HG02759 (cell line): ENCODE measurements at regions not wholly inside any gene's neighbourhood (a gene's known extent, or its start where the extent isn't known, plus 50 kb on each side); places are given as distances from the start of the nearest gene placed in this dataset.
"Not testable (repeated sequence)": the region's sequence is repeated elsewhere in the genome, so short reads cannot be mapped to it uniquely, and the experiment has no call there.

ENCODE experiments used
- ATAC-seq: cut with Tn5 transposase; IDR thresholded peaks from one replicate; pipeline ENCODE4 v1.9.1; 2021; ENCODE audit warnings: mild to moderate bottlenecking, moderate library complexity; ENCODE audit not compliant: unreplicated experiment

DNA sequence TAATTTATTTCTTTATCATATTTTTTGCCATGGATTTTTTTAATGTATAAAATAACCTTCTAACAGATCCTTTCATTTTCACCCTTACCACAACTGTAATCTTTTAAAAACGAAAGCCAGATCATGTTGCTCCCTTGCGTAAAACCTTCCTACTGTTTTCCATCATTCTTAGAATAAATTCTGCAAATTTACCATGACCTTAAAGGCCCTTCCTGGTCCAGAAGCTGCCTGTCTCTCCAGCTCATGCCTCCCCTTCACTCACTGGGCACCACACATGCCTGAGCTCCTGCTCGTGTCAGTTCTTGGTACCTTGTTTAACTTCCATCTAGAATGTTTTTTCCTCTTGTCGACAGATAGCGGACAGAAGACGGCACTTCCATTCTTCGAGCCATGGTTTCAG, 245.0 kb upstream of the CDH5 start:
- no peak for ATAC-seq

DNA sequence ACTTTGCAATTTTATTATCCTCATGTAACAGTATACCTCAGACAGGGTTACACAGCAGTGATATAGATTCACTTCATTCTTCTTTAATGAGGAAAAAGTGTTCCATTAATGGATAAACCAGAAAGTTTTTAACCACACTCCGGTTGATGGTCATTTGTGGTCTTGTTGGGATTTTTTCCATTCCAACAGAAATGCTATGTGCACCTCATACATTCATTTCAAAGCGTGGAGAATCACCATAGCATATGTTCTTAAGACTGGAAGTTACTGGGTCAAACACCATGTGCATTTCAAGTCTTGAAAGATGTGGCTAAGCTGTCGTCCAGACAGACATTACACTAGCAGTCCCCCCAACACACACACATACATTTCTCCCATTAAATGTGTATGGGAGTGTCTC, 245.8 kb upstream of the CDH5 start:
- no peak for ATAC-seq

DNA sequence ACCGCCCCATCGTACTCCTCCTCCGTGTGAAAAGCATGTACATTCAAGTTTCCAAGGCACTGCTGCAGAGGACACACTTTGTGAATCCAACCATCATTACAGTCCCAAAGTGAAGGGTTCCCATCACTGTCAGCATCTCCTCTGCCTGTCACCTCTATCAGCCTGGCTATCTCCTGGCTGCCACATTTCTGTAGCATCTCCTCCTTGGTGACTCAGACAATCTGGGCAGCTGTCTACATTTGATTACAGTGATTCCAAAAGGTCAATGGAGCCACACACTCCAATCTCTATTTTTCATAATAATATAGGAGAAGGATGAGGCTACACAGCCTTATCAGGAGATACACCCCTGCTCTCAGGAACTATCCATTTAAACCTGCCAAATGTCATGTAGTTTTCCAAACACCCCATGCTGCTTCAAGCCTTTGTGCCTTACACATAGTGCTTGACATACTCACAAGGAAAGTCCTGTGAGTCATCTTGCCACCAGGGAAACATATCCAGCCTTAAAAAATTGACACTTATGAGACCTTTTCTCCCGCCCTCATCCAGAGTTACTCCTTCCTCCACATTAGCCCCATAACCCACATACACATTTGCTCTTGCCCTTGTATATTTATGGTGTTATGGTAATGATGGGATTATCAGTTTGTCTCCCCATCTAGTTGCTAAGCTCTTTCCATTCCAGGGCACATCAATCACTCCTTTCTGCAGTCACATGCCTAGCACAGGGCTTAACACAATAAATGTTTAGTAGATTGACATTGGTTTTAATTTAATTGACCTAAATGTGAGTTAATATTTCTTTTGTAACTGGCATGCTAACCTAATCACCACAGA, 250.1 kb upstream of the CDH5 start:
- ATAC-seq = no peak

- no peak for ATAC-seq
Measured at GRCh38 chr16:66115373-66115772, 251.1 kb upstream of the CDH5 start.

- no peak for ATAC-seq
Measured at GRCh38 chr16:66113223-66113622, 253.3 kb upstream of the CDH5 start.

DNA sequence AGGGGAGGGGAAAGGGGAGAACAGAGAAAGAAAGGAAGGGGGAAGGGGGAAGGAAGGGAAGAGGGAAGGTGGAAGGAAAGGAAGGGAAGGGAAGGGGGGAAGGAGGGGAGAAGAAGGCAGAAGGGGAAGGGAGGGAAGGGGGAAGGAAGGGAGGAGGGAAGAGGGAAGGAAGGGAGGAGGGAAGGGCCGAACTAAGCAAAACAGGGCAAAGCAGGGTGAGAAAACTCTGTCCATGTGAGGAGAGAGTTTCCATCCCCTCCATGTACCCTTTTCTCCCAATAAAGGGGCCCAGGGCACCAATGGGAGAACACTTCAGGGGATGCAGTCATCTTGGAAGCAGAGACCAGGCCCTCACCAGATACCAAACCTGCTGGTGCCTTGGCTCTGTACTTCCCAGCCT, 256.8 kb upstream of the CDH5 start:
- ATAC-seq = no peak

- ATAC-seq = no peak
Measured at GRCh38 chr16:66107661-66108060, 258.8 kb upstream of the CDH5 start.

DNA sequence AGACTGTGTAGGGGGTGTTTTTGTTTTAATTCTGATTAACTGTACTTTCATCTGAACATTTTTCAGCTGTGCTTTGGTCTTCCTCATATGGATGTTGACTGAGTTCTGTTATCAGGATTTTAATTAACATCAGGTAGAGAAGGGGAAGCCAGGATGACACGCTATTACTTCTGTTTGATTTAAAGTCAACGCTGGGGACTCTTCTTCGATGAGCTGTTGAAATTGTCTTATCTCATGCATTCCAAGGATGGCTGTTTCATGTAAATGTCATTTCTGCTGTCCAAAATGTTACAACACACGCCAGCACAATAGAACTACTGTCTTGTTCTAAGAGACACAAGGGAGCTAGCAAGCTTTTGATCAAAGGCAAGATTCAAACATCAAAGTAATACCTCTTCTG, 263.3 kb upstream of the CDH5 start:
- ATAC-seq = no peak

DNA sequence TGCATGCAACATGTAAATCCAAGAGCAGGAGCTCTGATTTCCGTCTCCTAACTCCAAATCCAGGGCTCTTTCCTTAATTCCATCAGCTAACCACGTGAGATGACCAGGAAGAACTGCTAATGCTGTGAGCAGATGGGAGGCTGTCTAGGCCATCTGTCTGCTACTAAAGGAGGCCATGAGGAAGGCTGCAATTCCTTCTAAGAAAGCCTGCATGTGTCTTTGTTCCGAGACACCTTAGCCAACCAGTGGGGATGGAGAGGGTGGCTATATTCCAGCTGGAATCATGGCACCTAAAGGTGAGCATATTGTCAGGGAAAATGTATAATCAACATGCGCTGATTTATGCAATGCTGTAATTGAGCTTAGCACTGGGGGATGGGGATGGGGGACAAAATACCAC, 267.2 kb upstream of the CDH5 start:
- no peak for ATAC-seq

GRCh38 chr16:66097751-66098150, 268.7 kb upstream of the CDH5 start:
- ATAC-seq = no peak

DNA sequence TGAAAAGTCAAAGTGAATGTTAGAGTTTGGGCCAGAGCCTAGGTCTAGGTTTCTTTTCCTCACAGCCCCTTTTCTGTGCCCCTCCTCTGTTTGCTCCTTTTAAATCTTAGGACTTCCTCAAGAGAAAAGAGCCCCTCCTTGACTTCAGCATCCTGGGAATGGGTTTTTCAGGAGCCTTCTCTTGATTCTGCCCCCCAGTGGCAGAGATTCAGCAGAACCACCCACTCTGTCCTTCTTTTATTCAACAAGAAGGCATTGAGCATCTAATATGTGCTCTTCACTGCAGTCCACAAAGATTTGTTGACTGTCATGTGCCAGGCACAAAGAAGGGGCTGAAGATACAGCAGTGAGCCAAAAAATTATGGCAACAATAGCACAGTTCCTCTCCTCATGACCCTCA, 270.8 kb upstream of the CDH5 start:
- ATAC-seq = no peak

- no peak for ATAC-seq
Measured at GRCh38 chr16:66093191-66093590, 273.3 kb upstream of the CDH5 start.

GRCh38 chr16:66091471-66091891, 275.0 kb upstream of the CDH5 start:
- no peak for ATAC-seq

DNA sequence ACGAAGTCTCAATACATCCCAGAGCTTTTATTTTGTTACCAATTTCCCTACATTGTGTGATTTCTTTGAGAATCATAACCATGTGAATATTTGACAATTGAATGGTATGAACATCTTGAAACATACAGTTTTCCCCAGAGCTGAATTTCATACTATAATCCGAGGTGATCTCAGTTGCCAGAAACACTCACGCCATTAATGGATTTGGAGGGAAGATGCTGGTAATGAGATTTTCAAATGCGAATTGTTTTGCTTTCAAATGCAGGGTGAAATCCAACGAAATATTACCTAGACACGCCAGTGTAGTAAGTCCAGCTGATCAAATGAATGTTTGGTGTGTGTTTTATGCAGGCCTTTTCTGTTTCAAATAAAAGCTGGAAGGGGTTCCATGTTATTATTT, 277.8 kb upstream of the CDH5 start:
- no peak for ATAC-seq

DNA sequence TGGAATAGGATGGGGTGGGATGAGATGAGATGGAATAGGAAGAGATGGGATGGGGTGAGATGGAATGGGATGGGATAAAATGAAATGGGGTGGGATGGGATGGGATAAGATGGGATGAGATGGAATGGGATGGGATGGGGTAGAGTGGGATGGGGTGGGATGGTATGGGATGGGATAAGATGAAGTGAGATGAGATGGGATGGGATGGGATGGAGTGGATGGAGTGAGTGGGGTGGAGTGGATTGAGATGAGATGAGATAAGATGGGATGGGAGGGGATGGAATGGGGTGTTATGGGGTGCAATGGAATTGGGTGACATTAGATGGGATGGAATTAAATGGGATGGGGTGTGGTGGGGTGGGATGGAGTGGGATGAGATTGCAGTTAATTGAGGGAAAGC, 279.2 kb upstream of the CDH5 start:
- ATAC-seq = no peak

- ATAC-seq = no peak
Measured at GRCh38 chr16:66085651-66086050, 280.8 kb upstream of the CDH5 start.

- ATAC-seq = not testable (repeated sequence)
Measured at GRCh38 chr16:66084731-66085130, 281.8 kb upstream of the CDH5 start.

DNA sequence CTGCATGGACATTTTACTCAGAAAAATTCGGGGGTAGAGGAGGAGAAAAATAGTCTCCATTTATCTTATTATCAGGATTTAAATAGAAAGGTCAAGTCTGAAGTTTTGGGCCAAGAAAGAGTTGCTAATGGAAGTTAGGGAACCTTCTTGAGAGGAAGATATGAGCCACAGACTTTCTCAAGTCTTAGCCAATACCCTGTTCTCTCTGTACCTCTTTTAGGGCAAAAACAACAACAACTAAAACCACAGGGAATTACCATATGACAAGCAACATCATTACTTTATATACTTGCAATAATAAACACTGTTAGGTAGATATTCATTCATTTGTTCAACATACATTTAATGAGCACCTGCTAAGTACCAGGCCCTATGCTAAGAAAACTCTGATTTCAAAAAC, 282.2 kb upstream of the CDH5 start:
- no peak for ATAC-seq

GRCh38 chr16:66083171-66083570, 283.3 kb upstream of the CDH5 start:
- no peak for ATAC-seq

GRCh38 chr16:66082424-66082823, 284.1 kb upstream of the CDH5 start:
- no peak for ATAC-seq

GRCh38 chr16:66081775-66082366, 284.6 kb upstream of the CDH5 start:
- no peak for ATAC-seq

GRCh38 chr16:66079671-66080334, 286.7 kb upstream of the CDH5 start:
- no peak for ATAC-seq
